ENCODE measurements at regions not wholly inside any gene's neighbourhood (a gene's known extent, or its start where the extent isn't known, plus 50 kb on each side); places are given as distances from the start of the nearest gene placed in this dataset.

GRCh38 chr10:106457522-106457921, 707.0 kb downstream of the SORCS1 start:
- no peak for DNase-seq

GRCh38 chr10:106454233-106454632, 710.3 kb downstream of the SORCS1 start:
- DNase-seq: no peak

- DNase-seq: no peak
Observed at GRCh38 chr10:106450966-106451365, 713.5 kb downstream of the SORCS1 start.

DNA sequence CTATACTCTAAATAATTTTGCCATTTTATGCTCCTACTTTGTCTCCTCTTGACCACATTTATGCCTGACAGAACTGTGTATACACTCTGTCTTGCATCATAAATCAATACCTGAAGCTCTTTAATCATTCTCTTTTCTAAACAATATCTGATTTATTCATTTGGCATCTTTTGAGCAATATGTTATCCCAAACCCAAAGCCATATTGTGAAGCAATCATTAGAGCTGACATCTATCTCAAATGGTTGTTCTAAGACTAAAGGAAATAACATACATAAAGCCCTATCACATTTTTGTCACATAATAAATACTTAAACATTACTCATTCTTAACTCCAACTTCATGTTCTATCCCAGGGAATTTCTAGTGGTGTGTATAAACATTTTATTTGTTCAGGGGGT, 717.6 kb downstream of the SORCS1 start:
- no peak for DNase-seq

DNA sequence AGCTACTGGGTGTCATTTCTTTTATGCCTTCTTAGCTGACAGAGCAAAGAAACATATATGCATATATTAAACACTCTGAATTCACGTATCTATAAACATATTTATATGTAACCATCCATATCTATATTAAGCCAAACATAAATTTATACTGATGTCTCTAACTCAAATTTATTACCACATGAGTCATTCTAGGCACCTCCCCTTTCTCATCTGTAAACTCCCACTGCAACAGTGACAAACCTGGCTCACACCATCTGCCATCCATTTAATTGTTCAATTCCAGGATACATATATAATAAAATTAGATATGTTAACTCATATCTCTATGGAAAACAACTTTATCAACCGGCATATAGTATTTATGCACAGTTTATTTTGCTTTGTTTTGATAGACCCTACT, 722.3 kb downstream of the SORCS1 start:
- DNase-seq: no peak

GRCh38 chr10:106440767-106441166, 723.7 kb downstream of the SORCS1 start:
- no peak for DNase-seq

DNA sequence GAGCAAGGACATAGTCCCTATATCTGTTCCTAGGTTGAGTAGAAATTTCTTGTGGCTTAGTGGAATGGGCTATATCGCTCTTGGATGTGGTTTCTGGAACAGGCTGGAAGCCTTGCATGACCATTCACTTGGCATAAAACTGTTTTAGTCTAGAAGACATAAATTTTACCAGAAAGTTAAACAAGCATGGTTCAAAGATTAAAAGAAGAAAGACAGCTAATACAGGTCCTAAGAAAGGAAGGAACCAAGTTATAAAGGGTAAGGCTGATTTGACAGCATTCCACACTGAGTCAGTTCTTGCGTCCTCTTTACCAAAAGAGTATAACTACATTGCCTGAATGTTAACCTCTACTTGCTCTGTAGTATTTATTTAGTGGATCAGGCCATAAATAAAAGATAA, 724.2 kb downstream of the SORCS1 start:
- no peak for DNase-seq

- no peak for DNase-seq
Observed at GRCh38 chr10:106439366-106439765, 725.1 kb downstream of the SORCS1 start.

GRCh38 chr10:106438386-106438785, 726.1 kb downstream of the SORCS1 start:
- DNase-seq: no peak

DNA sequence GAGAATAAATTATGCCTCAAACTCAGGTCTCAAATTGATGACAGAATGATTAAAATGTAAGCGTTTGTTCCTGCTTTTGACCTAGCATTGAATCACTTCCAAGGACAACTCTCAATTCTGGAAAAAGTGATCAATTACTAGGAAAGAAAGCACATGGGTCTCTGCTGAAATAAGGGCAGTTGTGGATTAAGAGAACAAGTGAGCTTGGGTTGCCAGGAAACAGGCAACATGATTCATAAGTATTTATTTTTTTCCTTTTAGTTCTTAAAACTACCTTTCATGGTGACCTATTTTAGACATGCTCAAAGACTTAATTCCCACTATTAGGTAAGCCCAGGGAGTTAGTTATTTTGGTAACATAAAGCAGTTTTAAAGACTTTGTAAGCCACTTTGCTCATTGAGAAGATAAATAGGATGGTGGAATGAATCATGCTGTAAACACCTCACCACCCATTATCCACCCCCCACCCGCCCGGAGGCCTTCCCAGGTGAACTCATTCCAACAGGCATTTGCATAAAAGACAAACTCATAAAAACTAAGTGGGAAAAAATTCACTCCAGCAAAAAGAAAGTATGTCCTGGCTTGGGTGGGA, 728.3 kb downstream of the SORCS1 start:
- no peak for DNase-seq

- no peak for DNase-seq
Observed at GRCh38 chr10:106435081-106435480, 729.4 kb downstream of the SORCS1 start.

GRCh38 chr10:106424981-106425380, 739.5 kb downstream of the SORCS1 start:
- DNase-seq: no peak

- no peak for DNase-seq
Observed at GRCh38 chr10:106424054-106424453, 740.5 kb downstream of the SORCS1 start.

GRCh38 chr10:106410331-106410730, 754.2 kb downstream of the SORCS1 start:
- DNase-seq: no peak

GRCh38 chr10:106405141-106405540, 759.4 kb downstream of the SORCS1 start:
- DNase-seq: no peak

DNA sequence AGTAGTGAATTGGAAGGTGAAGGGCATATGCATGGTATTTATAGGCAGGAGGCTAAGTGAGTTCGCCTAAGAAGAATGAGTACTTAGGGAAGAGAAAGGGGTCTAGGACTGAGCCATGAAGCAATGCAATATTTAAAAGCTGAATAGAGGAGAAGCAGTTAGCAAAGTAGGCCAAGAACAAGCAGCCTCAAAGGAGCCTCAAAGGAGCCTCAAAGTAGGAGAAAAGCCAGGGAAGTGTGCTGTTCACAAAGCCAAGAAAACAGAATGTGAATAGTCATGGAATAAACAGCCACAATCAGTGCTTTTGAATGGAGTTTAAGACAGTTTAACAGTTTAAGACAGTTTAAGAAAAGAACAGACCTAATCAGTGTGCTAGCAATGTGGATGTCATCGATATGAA, 762.0 kb downstream of the SORCS1 start:
- DNase-seq: no peak

- no peak for DNase-seq
Observed at GRCh38 chr10:106401967-106402366, 762.5 kb downstream of the SORCS1 start.

DNA sequence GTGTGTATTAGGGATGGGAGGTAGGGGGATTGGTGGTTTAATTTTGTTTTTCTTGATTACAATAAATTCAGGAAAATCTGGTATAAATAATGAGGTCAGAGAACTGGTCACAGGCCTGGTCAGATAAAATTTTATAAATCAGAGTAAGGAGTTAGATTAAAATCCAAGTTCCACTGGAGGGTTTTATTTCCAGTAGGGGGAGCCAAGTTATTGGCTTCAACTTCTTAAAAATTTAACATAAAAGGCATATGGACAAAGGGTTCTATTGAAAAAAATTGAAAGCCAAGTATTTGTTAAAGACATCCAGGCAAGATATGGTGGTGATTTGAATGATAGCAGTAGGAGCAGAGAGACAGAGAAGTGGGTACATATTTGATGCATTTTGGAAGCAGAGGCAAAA, 763.3 kb downstream of the SORCS1 start:
- DNase-seq: no peak

DNA sequence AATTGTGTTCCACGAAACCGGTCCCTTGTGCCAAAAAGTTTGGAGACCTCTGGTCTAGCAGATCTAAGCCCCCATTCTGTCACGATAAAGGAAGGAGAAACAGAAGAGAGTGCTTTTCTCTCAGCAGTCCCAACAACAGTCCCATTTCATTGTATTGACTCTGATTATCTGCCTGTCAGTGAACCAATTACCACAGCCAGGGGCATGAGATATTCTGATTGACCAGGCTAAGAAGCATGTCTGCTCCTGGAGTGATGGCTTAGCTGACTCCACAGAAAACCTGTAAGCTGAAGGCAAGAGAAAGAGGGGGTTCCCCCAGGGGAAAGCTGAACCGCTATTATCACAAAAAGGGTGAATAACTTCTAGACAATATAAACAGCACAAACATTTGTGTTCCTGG, 765.4 kb downstream of the SORCS1 start:
- no peak for DNase-seq

DNA sequence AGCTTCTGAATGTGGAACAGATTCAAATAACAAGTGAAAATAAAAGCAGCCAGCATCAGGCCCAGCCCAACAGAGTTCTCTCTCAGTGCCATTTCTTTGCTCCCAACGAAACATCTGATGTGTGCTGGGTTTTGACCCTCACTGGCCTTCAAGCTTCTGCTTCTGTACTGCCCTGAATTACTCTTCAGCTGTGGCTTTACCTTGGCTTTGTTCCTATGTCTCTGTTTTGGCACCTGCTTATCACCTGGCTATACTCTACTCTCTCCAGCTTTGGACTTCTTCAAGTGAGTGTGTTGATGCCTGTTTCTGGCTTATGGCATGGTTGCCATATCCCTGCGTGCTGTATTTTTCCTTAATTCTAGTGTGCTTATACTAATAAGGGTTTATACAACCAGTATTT, 768.3 kb downstream of the SORCS1 start:
- no peak for DNase-seq

DNA sequence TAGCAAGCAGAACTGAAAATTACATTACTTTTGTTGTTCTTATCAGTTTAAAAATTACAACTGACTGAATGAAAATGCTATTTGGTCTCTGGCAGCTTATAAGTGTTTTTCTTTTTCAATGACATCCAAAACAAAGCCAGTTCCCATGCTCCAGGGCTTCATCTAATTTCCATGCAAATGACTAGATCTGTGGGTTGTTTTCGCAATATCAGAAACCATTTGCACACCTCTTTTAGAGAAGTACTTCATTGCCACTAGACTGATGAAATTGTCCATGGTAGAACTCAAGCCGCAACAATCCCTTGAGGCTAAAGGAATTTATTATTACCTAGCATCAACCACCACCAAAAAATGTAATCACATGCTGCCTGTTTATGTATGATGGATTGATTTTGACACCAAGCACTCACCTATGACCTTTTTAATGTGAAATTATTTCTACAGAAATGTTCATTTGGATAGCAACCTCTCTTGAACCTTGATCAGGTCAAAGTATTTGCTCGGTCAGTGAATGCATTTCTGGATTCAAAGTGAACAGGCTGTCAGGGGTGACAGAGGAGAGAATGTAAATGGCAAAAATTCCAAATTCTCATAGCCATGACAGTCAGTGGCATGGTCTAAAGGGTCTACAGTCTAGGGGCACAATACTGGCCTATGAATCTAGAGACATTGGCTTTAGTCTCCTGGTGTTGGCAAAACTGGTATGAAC, 769.3 kb downstream of the SORCS1 start:
- no peak for DNase-seq

DNA sequence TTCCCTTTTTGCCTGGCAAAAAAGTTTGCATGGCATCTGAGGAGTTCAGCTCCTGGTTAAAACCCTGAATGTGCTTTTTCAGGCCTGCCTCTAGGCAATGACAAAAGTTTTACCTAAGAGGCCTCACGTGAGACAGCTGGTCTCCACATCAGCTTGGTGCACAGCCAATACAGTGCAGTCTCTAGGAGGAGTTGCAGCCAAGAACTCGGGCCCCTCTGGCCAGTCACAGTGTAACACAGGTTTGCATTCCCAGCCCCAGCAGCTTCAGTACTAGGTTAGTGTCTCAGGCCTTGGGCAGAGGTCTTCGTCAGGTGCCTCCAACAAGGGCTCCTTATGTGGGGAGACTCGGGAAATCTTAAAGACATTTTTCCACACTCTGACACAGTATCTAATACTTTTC, 771.7 kb downstream of the SORCS1 start:
- DNase-seq: no peak

- no peak for DNase-seq
Observed at GRCh38 chr10:106387063-106387462, 777.4 kb downstream of the SORCS1 start.

DNA sequence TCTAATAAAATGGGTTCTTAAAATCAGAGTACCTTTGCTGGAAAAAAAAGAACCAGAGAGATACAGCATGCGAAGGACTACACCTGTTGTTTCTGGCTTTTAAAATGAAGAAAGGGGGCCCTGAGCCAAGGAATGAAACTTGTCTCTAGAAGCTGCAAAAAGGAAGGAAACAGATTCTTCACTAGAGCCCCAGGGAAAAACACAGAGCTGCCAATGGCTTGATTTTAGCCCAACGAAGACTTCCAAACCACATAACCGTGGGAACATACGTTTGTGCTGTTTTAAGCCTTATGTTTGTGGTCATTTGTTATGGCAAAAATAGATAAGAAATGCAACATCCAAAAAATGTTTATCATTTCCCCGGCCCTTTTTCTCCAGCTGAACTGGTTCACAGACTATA, 780.0 kb downstream of the SORCS1 start:
- no peak for DNase-seq

DNA sequence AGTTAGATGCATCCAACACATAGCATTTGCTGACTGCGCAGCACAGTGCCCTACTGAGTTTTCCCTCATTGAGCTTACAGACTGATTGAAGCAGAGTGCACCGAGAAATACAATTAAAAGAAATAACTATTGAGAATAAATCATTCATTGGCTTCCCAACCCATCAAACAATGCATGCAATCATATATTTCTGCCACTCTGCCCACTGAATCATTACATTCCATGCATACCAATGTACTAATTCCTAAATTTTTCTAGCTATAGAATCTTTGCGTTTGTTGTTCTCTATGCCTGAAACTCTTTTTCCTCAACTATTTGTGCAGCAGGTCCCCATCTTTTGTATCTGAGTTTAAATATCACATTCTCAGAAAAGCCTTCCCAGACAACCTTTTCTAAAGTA, 783.8 kb downstream of the SORCS1 start:
- DNase-seq: no peak

Measured in CD4-positive, alpha-beta T cell treated with Interleukin-4 for 4 hours (primary cell).